Endothelial cell of umbilical vein (primary cell): ENCODE measurements at regions not wholly inside any gene's neighbourhood (a gene's known extent, or its start where the extent isn't known, plus 50 kb on each side); places are given as distances from the start of the nearest gene placed in this dataset.

Source experiments
- BruUV-seq: library from RNA; stranded (reverse); fragments of 400-500 nt; replicated peaks from 2 replicates; lab custom pipeline; 2021; lab: Mats Ljungman, UMichigan
- CTCF ChIA-PET: fragments of 300-600, 350-600 bp; sonication (Branson Sonifier 250); formaldehyde crosslinking; loops from one replicate; lab custom pipeline; 2021; ENCODE audit warnings: antibody characterized with exemption, inconsistent platforms; lab: Charles Lee
- POLR2A ChIA-PET: fragments of 300-600, 350-600 bp; sonication (Branson Sonifier 250); formaldehyde crosslinking; loops from one replicate; lab custom pipeline; 2021; ENCODE audit warnings: antibody characterized with exemption, inconsistent platforms; lab: Charles Lee
- DNase-seq: peaks from one replicate; pipeline ENCODE4 v3.0.0-alpha.2; 2011; ENCODE audit warnings: low read depth, low spot score
- FAIRE-seq: peaks from 2 replicates; lab custom pipeline; 2011; peaks lifted over from hg19 to GRCh38; lab: Jason Lieb, UNC
- H2AFZ ChIP-seq: 2 replicates; pipeline ENCODE4 v1.6.0; 2012; ENCODE audit warnings: low read depth, low read length, control low read depth, inconsistent platforms
- H3K27ac ChIP-seq: 2 replicates; pipeline ENCODE4 v1.5.1; 2011; ENCODE audit warnings: low read depth, mild to moderate bottlenecking, control low read depth, low read length, moderate library complexity; ENCODE audit not compliant: insufficient read depth
- H3K27me3 ChIP-seq, 2 experiments: 2 replicates each; pipeline versions ENCODE4 v1.6.0 to v1.6.1; 2011; ENCODE audit warnings: low read length in 2 of 2, mixed read lengths in 1 of 2; ENCODE audit not compliant: control insufficient read depth in 2 of 2, insufficient read depth in 2 of 2
- H3K36me3 ChIP-seq, 2 experiments: 2 replicates in 1 of 2; 3 replicates in 1 of 2; pipeline ENCODE4 v1.5.1; 2011; ENCODE audit warnings: low read length in 2 of 2, mild to moderate bottlenecking in 1 of 2, moderate library complexity in 1 of 2; ENCODE audit not compliant: control insufficient read depth in 2 of 2, insufficient read depth in 2 of 2; ENCODE audit errors: extremely low read depth in 1 of 2
- H3K4me1 ChIP-seq: 3 replicates; pipeline ENCODE4 v1.5.1; 2011; ENCODE audit warnings: mild to moderate bottlenecking, low read length; ENCODE audit not compliant: control insufficient read depth, insufficient read depth; ENCODE audit errors: extremely low read depth
- H3K4me2 ChIP-seq: 2 replicates; pipeline ENCODE4 v1.6.1; 2011; ENCODE audit warnings: low read length, control low read depth, mixed read lengths; ENCODE audit not compliant: insufficient read depth
- H3K4me3 ChIP-seq, 3 experiments: fragments of 200-600 bp in 1 of 3; sonication (generic), shearing (Covaris generic) in 1 of 3; replicated peaks in 1 of 3; 2 replicates each; pipeline ENCODE4 v1.5.1; 2011 to 2016; ENCODE audit warnings: control low read depth in 3 of 3, low read length in 3 of 3, mild to moderate bottlenecking in 2 of 3, inconsistent platforms in 1 of 3, low read depth in 1 of 3, moderate library complexity in 1 of 3; ENCODE audit not compliant: insufficient read depth in 1 of 3
- H3K79me2 ChIP-seq: 2 replicates; pipeline ENCODE4 v1.6.0; 2012; ENCODE audit warnings: low read length, inconsistent platforms; ENCODE audit not compliant: control insufficient read depth, insufficient read depth
- H3K9ac ChIP-seq: replicated peaks from 2 replicates; pipeline ENCODE3; 2011; ENCODE audit warnings: low read length, control low read depth; ENCODE audit not compliant: insufficient read depth; ENCODE audit errors: extremely low read depth
- H3K9me1 ChIP-seq: replicated peaks from 3 replicates; pipeline ENCODE4 v1.6.0; 2011; ENCODE audit warnings: mild to moderate bottlenecking, low read length; ENCODE audit not compliant: control insufficient read depth, insufficient read depth; ENCODE audit errors: extremely low read depth
- H3K9me3 ChIP-seq: replicated peaks from 2 replicates; pipeline ENCODE4 v1.5.1; 2012; ENCODE audit warnings: low read length, inconsistent platforms; ENCODE audit not compliant: control insufficient read depth, insufficient read depth
- H4K20me1 ChIP-seq: replicated peaks from 2 replicates; pipeline ENCODE3; 2011; ENCODE audit warnings: mild to moderate bottlenecking, low read length; ENCODE audit not compliant: control insufficient read depth, insufficient read depth; ENCODE audit errors: extremely low read depth
- CTCF ChIP-seq, 2 donors: IDR thresholded peaks; 1 replicate in 1 of 2; 2 replicates in 1 of 2; pipeline ENCODE4 v1.5.1; 2011; ENCODE audit warnings: low read length in 2 of 2, mild to moderate bottlenecking in 2 of 2, moderate library complexity in 2 of 2, control low read depth in 1 of 2, inconsistent platforms in 1 of 2, low read depth in 1 of 2; ENCODE audit not compliant: insufficient read depth in 1 of 2; ENCODE audit errors: extremely low read depth in 1 of 2
- EZH2 ChIP-seq: IDR thresholded peaks from 2 replicates; pipeline ENCODE4 v1.6.1; 2012; ENCODE audit warnings: borderline replicate concordance, low read depth, mild to moderate bottlenecking, moderate library complexity, low read length, inconsistent platforms; ENCODE audit not compliant: severe bottlenecking
- FOS ChIP-seq: IDR thresholded peaks from 2 replicates; pipeline ENCODE4 v1.6.1; 2011; ENCODE audit warnings: mild to moderate bottlenecking, low read length, moderate library complexity, borderline replicate concordance; ENCODE audit not compliant: insufficient read depth
- GATA2 ChIP-seq: IDR thresholded peaks from 2 replicates; pipeline ENCODE4 v1.7.0; 2011; ENCODE audit warnings: low read depth, mild to moderate bottlenecking, moderate library complexity, mixed read lengths, low read length; ENCODE audit not compliant: insufficient read length, insufficient read depth
- JUN ChIP-seq: IDR thresholded peaks from 2 replicates; pipeline ENCODE4 v1.6.1; 2011; ENCODE audit warnings: borderline replicate concordance, low read depth; ENCODE audit not compliant: insufficient read length, insufficient read depth
- MAX ChIP-seq: IDR thresholded peaks from 2 replicates; pipeline ENCODE4 v1.6.1; 2011; ENCODE audit not compliant: insufficient read depth, insufficient read length
- MYC ChIP-seq: IDR thresholded peaks from one replicate; pipeline ENCODE4 v1.6.1; 2011; ENCODE audit warnings: mild to moderate bottlenecking, low read depth, low read length
- POLR2A ChIP-seq: IDR thresholded peaks from 2 replicates; pipeline ENCODE4 v1.6.1; 2012; ENCODE audit warnings: low read depth, mild to moderate bottlenecking, control low read depth, low read length
- POLR2AphosphoS5 ChIP-seq: IDR thresholded peaks from 2 replicates; pipeline ENCODE4 v1.6.1; 2012; ENCODE audit warnings: low read depth, mild to moderate bottlenecking, control low read depth, low read length, moderate library complexity; ENCODE audit not compliant: insufficient read depth
- dilution Hi-C: fragments of 300-500 bp; cut with MboI; formaldehyde crosslinking; loops from one replicate; pipeline ENCODE4 v1.15.0; 2019; ENCODE audit warnings: low sequenced_read_pairs; ENCODE audit not compliant: extremely low pct_ligation_motif_present
- intact Hi-C: fragments of 100-400 bp; cut with micrococcal nuclease; formaldehyde crosslinking; loops from one replicate; pipeline ENCODE4 v1.10.0; 2022

- no peaks in the 10 kb centered on the region for H3K79me2 ChIP-seq
- no peaks in the 10 kb centered on the region for H3K36me3 ChIP-seq
- no peak overlapping the region for H3K27ac ChIP-seq
- no peak overlapping the region for H2AFZ ChIP-seq
- no TSS peak for BruUV-seq
- H3K4me3 ChIP-seq: no peak overlapping the region
- ChIA-PET CTCF (no interaction called here), POLR2A (no interaction called here)
- no peak overlapping the region for H3K9ac ChIP-seq
- no peaks in the 10 kb centered on the region for H3K27me3 ChIP-seq
- TF ChIP-seq FOS: no peak
- no peak for TF ChIP-seq GATA2
- no peak for TF ChIP-seq POLR2A
- no peak for TF ChIP-seq MYC
- TF ChIP-seq JUN: no peak
- no peak for TF ChIP-seq CTCF (IDR thresholded peaks at IDR 0.05; ENCODE audit: extremely low read depth in 1 of 2, insufficient read depth in 1 of 2, low read depth in 1 of 2, low read length in 2 of 2)
- no peak for TF ChIP-seq POLR2AphosphoS5
- TF ChIP-seq EZH2: no peak
- TF ChIP-seq MAX: no peak
- intact Hi-C loops (no loop called here), dilution Hi-C loops (no loop called here)
- FAIRE-seq: no peak
- no peaks in the 10 kb centered on the region for H3K4me1 ChIP-seq
- H3K9me3 ChIP-seq: no peaks in the 10 kb centered on the region
- DNase-seq: no peak
- H3K9me1 ChIP-seq: no peaks in the 10 kb centered on the region
- H3K4me2 ChIP-seq: no peak overlapping the region
- no peaks in the 10 kb centered on the region for H4K20me1 ChIP-seq
Observed at GRCh38 chr5:57940236-57940635, 457.6 kb upstream of the ACTBL2 start.
